Uterus (tissue), 3 donors: ENCODE measurements at regions not wholly inside any gene's neighbourhood (a gene's known extent, or its start where the extent isn't known, plus 50 kb on each side); places are given as distances from the start of the nearest gene placed in this dataset.

ENCODE experiments used
- DNase-seq, 2 donors: peaks; one replicate each; pipeline ENCODE4 v3.0.0-alpha.2; 2019 to 2020
- H3K27ac ChIP-seq, 2 donors: fragments of 200-600 bp; sonication (generic); 1 replicate in 1 of 2; 2 replicates in 1 of 2; pipeline ENCODE4 v1.5.1; 2016 to 2018
- H3K27me3 ChIP-seq, 2 donors: fragments of 200-600 bp; sonication (generic); one replicate each; pipeline ENCODE4 v1.5.1; 2018 to 2019; ENCODE audit warnings: control low read depth in 1 of 2
- H3K36me3 ChIP-seq, 2 donors: fragments of 200-600 bp; sonication (generic); one replicate each; pipeline ENCODE4 v1.5.1; 2019; ENCODE audit warnings: control low read depth in 1 of 2
- H3K4me1 ChIP-seq, 2 donors: fragments of 200-600 bp; sonication (generic); one replicate each; pipeline ENCODE4 v1.5.1; 2018 to 2019; ENCODE audit warnings: control low read depth in 1 of 2
- H3K4me3 ChIP-seq, 2 donors: fragments of 200-600 bp; sonication (generic); 1 replicate in 1 of 2; 2 replicates in 1 of 2; pipeline ENCODE4 v1.5.1; 2018 to 2019; ENCODE audit warnings: mild to moderate bottlenecking in 1 of 2
- H3K9me3 ChIP-seq, 2 donors: fragments of 200-600 bp; sonication (generic); one replicate each; pipeline ENCODE4 v1.5.1; 2019; ENCODE audit warnings: control low read depth in 1 of 2
- POLR2A ChIP-seq, 2 donors: fragments of 450-650 bp; IDR thresholded peaks; one replicate each; pipeline ENCODE4 v1.6.1; 2016; ENCODE audit warnings: antibody characterized with exemption in 2 of 2, mild to moderate bottlenecking in 1 of 2, moderate library complexity in 1 of 2
- intact Hi-C: fragments of 100-400 bp; cut with DNase I; formaldehyde crosslinking; loops from one replicate; pipeline ENCODE4 v1.15.1; 2023; ENCODE audit warnings: low total_unique reads
- TF ChIP-seq, protein P1 (sequence below), 4 experiments: fragments of 200-600 bp in 2 of 4; fragments of 450-650 bp in 2 of 4; sonication (generic) in 2 of 4; IDR thresholded peaks; one replicate each; pipeline ENCODE4 v1.5.1; 2016 to 2019; ENCODE audit warnings: antibody characterized with exemption in 4 of 4, mild to moderate bottlenecking in 2 of 4, moderate library complexity in 1 of 4
- donor health status: DM: yes; HTN: yes; CAD: no.

DNA sequence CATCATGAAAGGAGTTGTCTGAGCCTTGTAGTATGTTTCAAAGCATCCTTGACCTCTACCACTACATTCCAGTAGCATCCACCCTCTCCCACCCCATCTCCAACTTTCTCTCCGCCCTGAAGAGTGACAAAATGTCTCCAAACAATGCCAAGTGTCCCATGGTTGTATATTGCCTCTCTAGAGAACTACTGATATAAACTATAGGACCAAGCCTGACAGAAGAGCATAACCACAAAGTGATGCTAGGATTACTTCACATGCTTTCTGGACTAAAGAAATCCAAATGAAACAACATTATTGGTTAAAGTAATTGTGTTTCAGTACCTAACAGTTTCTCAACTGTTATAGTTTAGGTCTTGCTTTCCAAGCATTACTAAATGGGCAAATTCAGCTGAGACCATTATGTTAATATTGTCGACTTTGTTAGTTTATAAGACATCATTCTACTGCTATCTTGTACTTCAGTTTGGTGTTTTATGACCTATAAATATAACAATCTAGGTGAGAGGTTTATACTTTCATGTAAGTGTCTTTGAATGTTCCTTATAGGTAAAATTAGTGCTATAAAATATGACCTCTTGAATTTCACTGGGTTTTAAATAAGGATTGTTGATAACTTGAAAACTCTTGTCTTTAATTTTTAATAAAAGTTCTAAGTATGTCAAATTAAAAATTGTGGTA, 117.4 kb downstream of the SUCNR1 start:
- Histone ChIP-seq H3K36me3 (no peaks in the 10 kb centered on the region), H3K27ac (no peak overlapping the region), H3K4me1 (no peaks in the 10 kb centered on the region), H3K4me3 (no peak overlapping the region), H3K27me3 (no peaks in the 10 kb centered on the region), H3K9me3 (no peaks in the 10 kb centered on the region)
- no peak for DNase-seq
- TF ChIP-seq, protein P1, sequence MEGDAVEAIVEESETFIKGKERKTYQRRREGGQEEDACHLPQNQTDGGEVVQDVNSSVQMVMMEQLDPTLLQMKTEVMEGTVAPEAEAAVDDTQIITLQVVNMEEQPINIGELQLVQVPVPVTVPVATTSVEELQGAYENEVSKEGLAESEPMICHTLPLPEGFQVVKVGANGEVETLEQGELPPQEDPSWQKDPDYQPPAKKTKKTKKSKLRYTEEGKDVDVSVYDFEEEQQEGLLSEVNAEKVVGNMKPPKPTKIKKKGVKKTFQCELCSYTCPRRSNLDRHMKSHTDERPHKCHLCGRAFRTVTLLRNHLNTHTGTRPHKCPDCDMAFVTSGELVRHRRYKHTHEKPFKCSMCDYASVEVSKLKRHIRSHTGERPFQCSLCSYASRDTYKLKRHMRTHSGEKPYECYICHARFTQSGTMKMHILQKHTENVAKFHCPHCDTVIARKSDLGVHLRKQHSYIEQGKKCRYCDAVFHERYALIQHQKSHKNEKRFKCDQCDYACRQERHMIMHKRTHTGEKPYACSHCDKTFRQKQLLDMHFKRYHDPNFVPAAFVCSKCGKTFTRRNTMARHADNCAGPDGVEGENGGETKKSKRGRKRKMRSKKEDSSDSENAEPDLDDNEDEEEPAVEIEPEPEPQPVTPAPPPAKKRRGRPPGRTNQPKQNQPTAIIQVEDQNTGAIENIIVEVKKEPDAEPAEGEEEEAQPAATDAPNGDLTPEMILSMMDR (IDR thresholded peaks at IDR 0.05): no peak
- no peak for TF ChIP-seq POLR2A (IDR thresholded peaks at IDR 0.05)
- intact Hi-C loops: no loop called here

DNA sequence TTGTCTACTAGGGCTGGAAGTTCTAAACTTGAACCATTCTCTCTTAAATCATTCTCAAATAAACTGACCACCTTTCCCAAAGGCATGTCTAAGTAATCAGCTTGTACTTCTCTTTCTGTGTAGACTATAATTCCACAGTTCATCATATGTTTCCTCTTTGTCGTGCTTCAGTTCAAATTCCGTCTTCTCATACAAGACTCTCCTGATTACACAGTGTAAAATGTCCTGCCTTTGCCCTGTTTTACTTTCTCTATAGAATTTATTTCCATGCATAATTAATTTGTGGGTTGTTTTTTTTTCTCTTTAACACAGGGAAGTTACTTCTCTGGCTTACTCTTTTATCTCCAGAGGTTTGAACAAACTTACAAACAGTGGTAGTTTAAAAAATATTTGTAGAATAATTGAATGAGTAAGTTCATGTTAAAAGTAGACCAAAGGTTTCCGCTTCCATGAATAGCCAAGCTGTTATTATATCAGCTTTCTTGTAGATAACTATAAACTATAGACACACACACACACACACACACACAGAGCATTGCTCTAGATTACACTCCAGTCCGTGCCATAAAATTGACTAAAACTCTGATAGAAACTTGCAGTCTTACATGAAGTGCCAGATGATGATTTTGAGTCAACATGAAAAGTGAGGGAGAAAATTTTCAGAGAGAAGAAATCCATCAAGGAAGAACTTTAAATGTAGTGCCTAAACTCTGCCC, 119.0 kb downstream of the SUCNR1 start:
- no peaks in the 10 kb centered on the region for H3K36me3 ChIP-seq
- no peaks in the 10 kb centered on the region for H3K27me3 ChIP-seq
- intact Hi-C loops: no loop called here
- H3K27ac ChIP-seq: no peak overlapping the region
- TF ChIP-seq, protein P1 (IDR thresholded peaks at IDR 0.05): no peak
- TF ChIP-seq POLR2A (IDR thresholded peaks at IDR 0.05): no peak
- H3K4me3 ChIP-seq: no peak overlapping the region
- no peaks in the 10 kb centered on the region for H3K9me3 ChIP-seq
- H3K4me1 ChIP-seq: no peaks in the 10 kb centered on the region
- DNase-seq: no peak

DNA sequence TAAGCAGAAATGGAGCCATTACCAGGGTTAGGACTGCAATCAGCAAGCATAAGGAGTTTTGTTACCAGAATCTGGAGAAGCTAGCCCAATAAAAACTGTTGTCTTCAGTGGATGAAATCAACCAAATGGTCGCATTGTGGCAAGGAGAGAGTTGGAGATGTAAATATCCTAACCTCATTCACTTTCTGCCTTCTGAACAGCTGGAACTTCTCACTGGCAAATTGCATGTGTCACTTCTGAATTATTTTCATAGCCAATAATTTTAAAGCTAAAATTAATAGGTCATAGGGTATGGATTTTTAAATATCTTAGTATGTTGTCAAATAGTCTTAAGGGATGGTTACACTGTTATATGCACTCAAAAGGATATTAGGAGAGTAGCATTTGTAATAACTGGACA, 121.6 kb downstream of the SUCNR1 start:
- intact Hi-C loops: no loop called here
- no peaks in the 10 kb centered on the region for H3K27me3 ChIP-seq
- DNase-seq: no peak
- H3K4me3 ChIP-seq: no peak overlapping the region
- H3K9me3 ChIP-seq: no peaks in the 10 kb centered on the region
- TF ChIP-seq, protein P1 (IDR thresholded peaks at IDR 0.05): no peak
- no peak for TF ChIP-seq POLR2A (IDR thresholded peaks at IDR 0.05)
- no peaks in the 10 kb centered on the region for H3K4me1 ChIP-seq
- H3K36me3 ChIP-seq: no peaks in the 10 kb centered on the region
- no peak overlapping the region for H3K27ac ChIP-seq

DNA sequence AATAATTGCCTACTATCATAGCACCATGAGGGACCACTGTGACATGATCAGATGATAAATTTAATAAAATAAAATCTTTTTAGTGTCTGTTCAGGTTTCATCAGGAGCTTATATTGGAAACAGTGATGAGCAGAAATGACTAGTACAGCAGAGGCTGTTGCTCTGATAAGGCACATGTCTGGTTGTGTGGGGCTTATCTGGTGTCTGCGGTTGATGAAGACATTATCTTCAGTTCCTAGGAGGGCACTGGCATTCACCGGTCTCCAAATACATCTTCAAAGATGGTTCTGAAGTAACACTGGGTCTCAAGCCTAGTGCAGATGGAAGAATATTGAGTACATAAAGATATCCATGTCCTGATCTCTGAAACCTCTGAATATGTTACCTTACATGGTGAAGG, 125.3 kb downstream of the SUCNR1 start:
- Histone ChIP-seq H3K27me3 (no peaks in the 10 kb centered on the region), H3K27ac (no peak overlapping the region), H3K36me3 (no peaks in the 10 kb centered on the region), H3K4me3 (no peak overlapping the region), H3K4me1 (no peaks in the 10 kb centered on the region), H3K9me3 (no peaks in the 10 kb centered on the region)
- DNase-seq: no peak
- intact Hi-C loops: no loop called here
- no peak for TF ChIP-seq POLR2A (IDR thresholded peaks at IDR 0.05)
- TF ChIP-seq, protein P1 (IDR thresholded peaks at IDR 0.05): no peak

DNA sequence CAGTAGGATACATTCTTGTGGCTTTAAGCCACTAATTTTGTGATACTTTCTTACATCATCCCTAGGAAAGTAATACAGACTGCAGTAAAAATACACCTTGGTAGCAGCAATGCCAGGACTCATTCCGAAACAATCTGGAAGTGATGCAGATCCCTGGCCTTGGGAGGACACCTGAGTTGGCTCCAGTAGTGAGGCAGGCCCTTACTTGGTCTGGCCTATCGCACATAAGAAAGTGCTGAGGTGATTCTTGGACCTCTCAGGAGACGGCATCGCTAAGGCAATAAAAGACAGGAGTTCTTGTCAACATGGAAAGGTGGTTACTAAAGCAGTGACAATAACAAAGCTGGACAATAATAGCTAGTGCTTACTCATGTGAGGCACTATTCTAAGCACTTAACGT, 126.5 kb downstream of the SUCNR1 start:
- DNase-seq: no peak
- no peaks in the 10 kb centered on the region for H3K4me1 ChIP-seq
- H3K36me3 ChIP-seq: no peaks in the 10 kb centered on the region
- H3K9me3 ChIP-seq: no peaks in the 10 kb centered on the region
- no peak overlapping the region for H3K4me3 ChIP-seq
- TF ChIP-seq, protein P1 (IDR thresholded peaks at IDR 0.05): no peak
- TF ChIP-seq POLR2A (IDR thresholded peaks at IDR 0.05): no peak
- intact Hi-C loops: no loop called here
- H3K27ac ChIP-seq: no peak overlapping the region
- H3K27me3 ChIP-seq: no peaks in the 10 kb centered on the region
